ENCODE measurements at regions not wholly inside any gene's neighbourhood (a gene's known extent, or its start where the extent isn't known, plus 50 kb on each side); places are given as distances from the start of the nearest gene placed in this dataset.
"Not testable (repeated sequence)": the region's sequence is repeated elsewhere in the genome, so short reads cannot be mapped to it uniquely, and the experiment has no call there.

DNA sequence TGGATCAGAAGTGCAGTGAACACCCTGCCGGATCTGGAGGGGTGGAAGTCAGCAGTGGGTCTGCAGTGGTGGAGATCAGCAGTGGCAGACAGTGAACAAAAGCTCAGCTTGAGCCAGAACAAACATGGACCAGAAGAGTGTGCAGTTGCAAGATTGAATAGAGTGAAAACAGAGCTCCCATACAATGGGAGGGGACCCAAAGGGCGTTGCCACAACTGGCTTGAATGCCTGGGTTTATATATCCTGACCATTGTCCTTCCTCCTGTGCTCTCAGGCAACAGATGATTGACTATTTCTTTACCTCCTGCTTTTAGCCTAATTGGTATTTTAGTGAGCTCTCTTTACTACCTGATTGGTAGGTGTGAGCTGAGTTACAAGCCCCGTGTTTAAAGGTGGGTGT lies 522.1 kb downstream of the TMEM135 start:
- H3K27me3 Mint-ChIP-seq; H3K36me3 ChIP-seq (ENCODE audit: control insufficient read depth in 2 of 2, extremely low read depth in 1 of 2, insufficient read depth in 1 of 2, low read length in 1 of 2); H3K4me3 Mint-ChIP-seq; H3K9me3 ChIP-seq; H3K27me3 ChIP-seq (replicated peaks in 1 of 2; ENCODE audit: control insufficient read depth in 2 of 2, extremely low read depth in 1 of 2, insufficient read depth in 2 of 2, low read length in 1 of 2); H3K36me3 Mint-ChIP-seq; H3K4me1 Mint-ChIP-seq; H3K27ac ChIP-seq (ENCODE audit: low read length); CTCF ChIA-PET; H3K4me1 ChIP-seq (ENCODE audit: control insufficient read depth in 1 of 2, extremely low read depth in 1 of 2, insufficient read depth in 2 of 2, low read length in 2 of 2); POLR2A ChIA-PET; ATAC-seq (replicated peaks in 1 of 4); H3K4me3 ChIP-seq (ENCODE audit: control insufficient read depth in 1 of 2, extremely low read depth in 1 of 2, low read length in 1 of 2); DNase-seq; H3K27ac Mint-ChIP-seq: not testable (repeated sequence)
- peaks cover 0 to 16% (median 0%) of the 10 kb centered on the region in 3 donors for H3K9me3 Mint-ChIP-seq
- WGBS (ENCODE audit: insufficient coverage) = 63% methylated on average over 2 of the region's 3 CpGs

GRCh38 chr11:87555101-87555500 lies 517.4 kb downstream of the TMEM135 start:
- ATAC-seq (replicated peaks in 1 of 4) (no peak), DNase-seq (no peak)
- no peak overlapping the region for H3K4me3 Mint-ChIP-seq
- no peaks in the 10 kb centered on the region for H3K36me3 Mint-ChIP-seq
- CTCF ChIA-PET = interaction anchor here in 1 of 2 donors (0.5 kb wide), 1 partner anchor 544 kb away, joined by 3 read pairs; no protein-coding TSS in a partner anchor
- POLR2A ChIA-PET = no interaction called here
- H3K27ac ChIP-seq (ENCODE audit: low read length) = no peak overlapping the region
- no peak overlapping the region for H3K4me3 ChIP-seq (ENCODE audit: control insufficient read depth in 1 of 2, extremely low read depth in 1 of 2, low read length in 1 of 2)
- no peaks in the 10 kb centered on the region for H3K27me3 ChIP-seq (replicated peaks in 1 of 2; ENCODE audit: control insufficient read depth in 2 of 2, extremely low read depth in 1 of 2, insufficient read depth in 2 of 2, low read length in 1 of 2)
- no peaks in the 10 kb centered on the region for H3K4me1 ChIP-seq (ENCODE audit: control insufficient read depth in 1 of 2, extremely low read depth in 1 of 2, insufficient read depth in 2 of 2, low read length in 2 of 2)
- peaks cover 3 to 23% (median 6%) of the 10 kb centered on the region in 3 donors for H3K9me3 Mint-ChIP-seq
- H3K27me3 Mint-ChIP-seq = peaks cover 0 to 4% of the 10 kb centered on the region in 2 donors
- WGBS (ENCODE audit: insufficient coverage) = 75% methylated on average over 1 of the region's 2 CpGs
- no peaks in the 10 kb centered on the region for H3K9me3 ChIP-seq
- H3K36me3 ChIP-seq (ENCODE audit: control insufficient read depth in 2 of 2, extremely low read depth in 1 of 2, insufficient read depth in 1 of 2, low read length in 1 of 2) = no peaks in the 10 kb centered on the region
- H3K4me1 Mint-ChIP-seq = no peaks in the 10 kb centered on the region
- no peak overlapping the region for H3K27ac Mint-ChIP-seq

- no peak overlapping the region for H3K27ac ChIP-seq (ENCODE audit: low read length)
- no peaks in the 10 kb centered on the region for H3K36me3 ChIP-seq (ENCODE audit: control insufficient read depth in 2 of 2, extremely low read depth in 1 of 2, insufficient read depth in 1 of 2, low read length in 1 of 2)
- H3K4me1 ChIP-seq (ENCODE audit: control insufficient read depth in 1 of 2, extremely low read depth in 1 of 2, insufficient read depth in 2 of 2, low read length in 2 of 2) = no peaks in the 10 kb centered on the region
- ChIA-PET POLR2A (no interaction called here), CTCF (no interaction called here)
- no peak overlapping the region for H3K4me3 ChIP-seq (ENCODE audit: control insufficient read depth in 1 of 2, extremely low read depth in 1 of 2, low read length in 1 of 2)
- Mint-ChIP-seq H3K4me3 (no peak overlapping the region), H3K4me1 (no peaks in the 10 kb centered on the region), H3K36me3 (no peaks in the 10 kb centered on the region), H3K27me3 (no peaks in the 10 kb centered on the region), H3K9me3 (peaks cover 18 to 35% (median 30%) of the 10 kb centered on the region in 3 donors), H3K27ac (no peak overlapping the region)
- no peak for ATAC-seq (replicated peaks in 1 of 4)
- DNase-seq = no peak
- H3K27me3 ChIP-seq (replicated peaks in 1 of 2; ENCODE audit: control insufficient read depth in 2 of 2, extremely low read depth in 1 of 2, insufficient read depth in 2 of 2, low read length in 1 of 2) = no peaks in the 10 kb centered on the region
- H3K9me3 ChIP-seq = no peaks in the 10 kb centered on the region
- no CpG with 5 or more reads among the region's 3 CpGs for WGBS (ENCODE audit: insufficient coverage)
Measured at GRCh38 chr11:87548797-87549196, 511.1 kb downstream of the TMEM135 start.

- Histone ChIP-seq H3K27me3 (replicated peaks in 1 of 2; ENCODE audit: control insufficient read depth in 2 of 2, extremely low read depth in 1 of 2, insufficient read depth in 2 of 2, low read length in 1 of 2) (no peaks in the 10 kb centered on the region), H3K9me3 (no peaks in the 10 kb centered on the region), H3K4me3 (ENCODE audit: control insufficient read depth in 1 of 2, extremely low read depth in 1 of 2, low read length in 1 of 2) (no peak overlapping the region), H3K27ac (ENCODE audit: low read length) (no peak overlapping the region), H3K4me1 (ENCODE audit: control insufficient read depth in 1 of 2, extremely low read depth in 1 of 2, insufficient read depth in 2 of 2, low read length in 2 of 2) (no peaks in the 10 kb centered on the region), H3K36me3 (ENCODE audit: control insufficient read depth in 2 of 2, extremely low read depth in 1 of 2, insufficient read depth in 1 of 2, low read length in 1 of 2) (no peaks in the 10 kb centered on the region)
- no peak for ATAC-seq (replicated peaks in 1 of 4)
- Mint-ChIP-seq H3K4me3 (no peak overlapping the region), H3K36me3 (no peaks in the 10 kb centered on the region), H3K27ac (no peak overlapping the region), H3K9me3 (peaks cover 18 to 46% (median 41%) of the 10 kb centered on the region in 3 donors), H3K27me3 (no peaks in the 10 kb centered on the region), H3K4me1 (no peaks in the 10 kb centered on the region)
- POLR2A ChIA-PET = no interaction called here
- no CpG with 5 or more reads among the region's 1 CpG for WGBS (ENCODE audit: insufficient coverage)
- CTCF ChIA-PET = no interaction called here
- DNase-seq = no peak
Measured at GRCh38 chr11:87545858-87546257, 508.1 kb downstream of the TMEM135 start.

DNA sequence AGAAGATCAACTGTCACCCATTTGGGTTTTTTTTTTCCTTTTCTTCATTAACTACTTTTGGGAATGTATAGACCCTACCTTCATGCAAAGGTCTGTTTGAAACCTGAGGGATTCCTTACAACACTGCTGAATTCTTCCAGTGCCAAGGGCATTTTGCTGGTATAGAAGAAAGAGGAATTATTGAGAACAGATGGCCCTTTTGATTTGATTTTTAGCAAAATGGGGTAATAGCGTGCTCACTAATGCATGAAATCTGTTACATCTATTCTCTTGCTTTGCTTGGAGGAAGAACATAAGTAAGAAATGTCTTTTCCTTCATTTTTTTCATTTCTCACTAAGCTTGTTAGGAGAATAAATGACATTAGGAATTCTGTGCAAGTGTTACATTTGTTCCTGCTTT lies 501.9 kb downstream of the TMEM135 start:
- POLR2A ChIA-PET = no interaction called here
- no peak for ATAC-seq (replicated peaks in 1 of 4)
- H3K27me3 Mint-ChIP-seq = no peaks in the 10 kb centered on the region
- H3K9me3 ChIP-seq = no peaks in the 10 kb centered on the region
- WGBS (ENCODE audit: insufficient coverage) = no CpG with 5 or more reads among the region's 1 CpG
- H3K4me3 ChIP-seq (ENCODE audit: control insufficient read depth in 1 of 2, extremely low read depth in 1 of 2, low read length in 1 of 2) = no peak overlapping the region
- DNase-seq = no peak
- H3K4me1 ChIP-seq (ENCODE audit: control insufficient read depth in 1 of 2, extremely low read depth in 1 of 2, insufficient read depth in 2 of 2, low read length in 2 of 2) = no peaks in the 10 kb centered on the region
- no peaks in the 10 kb centered on the region for H3K36me3 Mint-ChIP-seq
- H3K27ac ChIP-seq (ENCODE audit: low read length) = no peak overlapping the region
- no peak overlapping the region for H3K27ac Mint-ChIP-seq
- H3K27me3 ChIP-seq (replicated peaks in 1 of 2; ENCODE audit: control insufficient read depth in 2 of 2, extremely low read depth in 1 of 2, insufficient read depth in 2 of 2, low read length in 1 of 2) = no peaks in the 10 kb centered on the region
- CTCF ChIA-PET = no interaction called here
- H3K9me3 Mint-ChIP-seq = peaks cover 3 to 21% (median 17%) of the 10 kb centered on the region in 3 donors
- H3K4me3 Mint-ChIP-seq = no peak overlapping the region
- H3K4me1 Mint-ChIP-seq = no peaks in the 10 kb centered on the region
- no peaks in the 10 kb centered on the region for H3K36me3 ChIP-seq (ENCODE audit: control insufficient read depth in 2 of 2, extremely low read depth in 1 of 2, insufficient read depth in 1 of 2, low read length in 1 of 2)

- no peak overlapping the region for H3K27ac ChIP-seq (ENCODE audit: low read length)
- H3K4me1 ChIP-seq (ENCODE audit: control insufficient read depth in 1 of 2, extremely low read depth in 1 of 2, insufficient read depth in 2 of 2, low read length in 2 of 2) = no peaks in the 10 kb centered on the region
- H3K4me3 ChIP-seq (ENCODE audit: control insufficient read depth in 1 of 2, extremely low read depth in 1 of 2, low read length in 1 of 2) = no peak overlapping the region
- H3K36me3 ChIP-seq (ENCODE audit: control insufficient read depth in 2 of 2, extremely low read depth in 1 of 2, insufficient read depth in 1 of 2, low read length in 1 of 2) = no peaks in the 10 kb centered on the region
- H3K9me3 Mint-ChIP-seq = peaks cover 0 to 6% (median 5%) of the 10 kb centered on the region in 3 donors
- H3K4me1 Mint-ChIP-seq = no peaks in the 10 kb centered on the region
- no peaks in the 10 kb centered on the region for H3K27me3 ChIP-seq (replicated peaks in 1 of 2; ENCODE audit: control insufficient read depth in 2 of 2, extremely low read depth in 1 of 2, insufficient read depth in 2 of 2, low read length in 1 of 2)
- POLR2A ChIA-PET = no interaction called here
- DNase-seq = no peak
- 100% methylated on average over 1 of the region's 4 CpGs for WGBS (ENCODE audit: insufficient coverage)
- no peaks in the 10 kb centered on the region for H3K36me3 Mint-ChIP-seq
- H3K27ac Mint-ChIP-seq = no peak overlapping the region
- H3K27me3 Mint-ChIP-seq = no peaks in the 10 kb centered on the region
- H3K4me3 Mint-ChIP-seq = no peak overlapping the region
- no peak for ATAC-seq (replicated peaks in 1 of 4)
- H3K9me3 ChIP-seq = no peaks in the 10 kb centered on the region
- CTCF ChIA-PET = no interaction called here
Measured at GRCh38 chr11:87536565-87536964, 498.8 kb downstream of the TMEM135 start.

DNA sequence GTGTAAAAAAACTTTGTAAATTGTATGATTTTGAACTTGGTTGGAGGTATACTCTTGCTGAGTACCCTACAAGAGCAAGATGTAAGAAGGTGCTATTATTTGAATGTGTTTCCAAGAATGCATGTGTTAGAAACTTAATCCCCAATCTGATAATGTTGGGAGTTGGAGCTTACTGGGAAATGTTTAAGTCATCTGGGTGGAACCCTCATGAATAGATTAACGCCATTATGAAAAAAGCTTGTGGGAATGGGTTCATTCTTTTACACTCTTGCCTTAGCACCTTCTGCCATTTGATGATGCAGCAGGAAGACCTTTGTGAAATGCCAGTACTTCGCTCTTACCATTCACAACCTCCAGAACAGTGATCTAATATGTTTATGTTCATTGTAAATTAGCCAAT lies 498.3 kb downstream of the TMEM135 start:
- Mint-ChIP-seq H3K4me1 (no peaks in the 10 kb centered on the region), H3K27me3 (no peaks in the 10 kb centered on the region), H3K27ac (no peak overlapping the region), H3K36me3 (no peaks in the 10 kb centered on the region), H3K4me3 (no peak overlapping the region), H3K9me3 (peaks cover 2 to 6% (median 3%) of the 10 kb centered on the region in 3 donors)
- Histone ChIP-seq H3K27ac (ENCODE audit: low read length) (no peak overlapping the region), H3K4me1 (ENCODE audit: control insufficient read depth in 1 of 2, extremely low read depth in 1 of 2, insufficient read depth in 2 of 2, low read length in 2 of 2) (no peaks in the 10 kb centered on the region), H3K9me3 (no peaks in the 10 kb centered on the region), H3K36me3 (ENCODE audit: control insufficient read depth in 2 of 2, extremely low read depth in 1 of 2, insufficient read depth in 1 of 2, low read length in 1 of 2) (no peaks in the 10 kb centered on the region), H3K27me3 (replicated peaks in 1 of 2; ENCODE audit: control insufficient read depth in 2 of 2, extremely low read depth in 1 of 2, insufficient read depth in 2 of 2, low read length in 1 of 2) (no peaks in the 10 kb centered on the region), H3K4me3 (ENCODE audit: control insufficient read depth in 1 of 2, extremely low read depth in 1 of 2, low read length in 1 of 2) (no peak overlapping the region)
- no CpG with 5 or more reads among the region's 2 CpGs for WGBS (ENCODE audit: insufficient coverage)
- ATAC-seq (replicated peaks in 1 of 4) (no peak), DNase-seq (no peak)
- ChIA-PET POLR2A (no interaction called here), CTCF (no interaction called here)

All from T-cell (primary cell).